BLaER1 treated with 17β-estradiol and CSF1 and Interleukin-3, amounts not matched to agents 10 nM and 100 nM (cell line): ENCODE measurements at regions not wholly inside any gene's neighbourhood (a gene's known extent, or its start where the extent isn't known, plus 50 kb on each side); places are given as distances from the start of the nearest gene placed in this dataset.

Experiments used
- H3K27ac ChIP-seq, 11 experiments: shearing (Covaris generic); formaldehyde crosslinking; 2 replicates each; pipeline ENCODE4 v1.8.1; 2022
- H3K27me3 ChIP-seq, 11 experiments: shearing (Covaris generic); formaldehyde crosslinking; 2 replicates each; pipeline ENCODE4 v1.8.1; 2022
- H3K36me3 ChIP-seq, 11 experiments: shearing (Covaris generic); formaldehyde crosslinking; 2 replicates each; pipeline ENCODE4 v1.8.1; 2022
- H3K4me1 ChIP-seq, 10 experiments: shearing (Covaris generic); formaldehyde crosslinking; 2 replicates each; pipeline ENCODE4 v1.8.1; 2022
- H3K4me2 ChIP-seq, 11 experiments: shearing (Covaris generic); formaldehyde crosslinking; 2 replicates each; pipeline ENCODE4 v1.8.1; 2022
- H3K4me3 ChIP-seq, 10 experiments: shearing (Covaris generic); formaldehyde crosslinking; 2 replicates each; pipeline ENCODE4 v1.8.1; 2022
- H3K9ac ChIP-seq, 11 experiments: shearing (Covaris generic); formaldehyde crosslinking; 2 replicates each; pipeline ENCODE4 v1.8.1; 2022
- H3K9me3 ChIP-seq, 11 experiments: shearing (Covaris generic); formaldehyde crosslinking; replicated peaks in 1 of 11; 2 replicates each; pipeline ENCODE4 v1.8.1; 2022
- H4K20me1 ChIP-seq, 11 experiments: shearing (Covaris generic); formaldehyde crosslinking; 2 replicates each; pipeline ENCODE4 v1.8.1; 2022
- Cebpa-rat ChIP-seq, 11 experiments: shearing (Covaris generic); IDR thresholded peaks; 2 replicates each; pipeline ENCODE4 v1.8.1; 2022

DNA sequence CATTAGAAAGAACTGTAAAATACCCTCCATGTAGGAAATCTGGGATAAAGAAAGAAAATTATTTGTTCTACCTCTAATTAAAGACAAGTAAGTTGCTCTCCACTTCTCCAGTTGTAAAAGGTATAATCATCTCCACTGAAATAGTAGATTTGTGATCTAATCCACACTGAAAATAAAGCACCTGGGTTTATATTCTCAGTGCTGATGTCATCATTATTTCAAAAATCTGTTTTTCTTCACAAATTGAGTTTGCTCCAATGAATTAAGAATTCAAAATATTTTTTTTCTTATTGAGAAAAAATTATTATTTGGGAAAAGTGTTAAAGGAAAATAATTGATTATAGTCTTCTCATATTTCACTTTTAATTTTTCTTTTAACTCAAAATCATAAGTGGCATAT, 869.2 kb downstream of the SLC16A7 start:
- no peaks in the 10 kb centered on the region for H4K20me1 ChIP-seq
- no peak for TF ChIP-seq Cebpa-rat (IDR thresholded peaks at IDR 0.05)
- H3K9ac ChIP-seq, result no peak overlapping the region
- H3K4me2 ChIP-seq, result no peak overlapping the region
- H3K9me3 ChIP-seq, result no peaks in the 10 kb centered on the region
- H3K4me3 ChIP-seq, result no peak overlapping the region
- H3K27me3 ChIP-seq, result no peaks in the 10 kb centered on the region
- no peaks in the 10 kb centered on the region for H3K4me1 ChIP-seq
- no peaks in the 10 kb centered on the region for H3K36me3 ChIP-seq
- H3K27ac ChIP-seq, result no peak overlapping the region

- TF ChIP-seq Cebpa-rat (IDR thresholded peaks at IDR 0.05), result no peak
- no peak overlapping the region for H3K4me3 ChIP-seq
These were observed 872.7 kb downstream of the SLC16A7 start for GRCh38 chr12:60468546-60468945.

DNA sequence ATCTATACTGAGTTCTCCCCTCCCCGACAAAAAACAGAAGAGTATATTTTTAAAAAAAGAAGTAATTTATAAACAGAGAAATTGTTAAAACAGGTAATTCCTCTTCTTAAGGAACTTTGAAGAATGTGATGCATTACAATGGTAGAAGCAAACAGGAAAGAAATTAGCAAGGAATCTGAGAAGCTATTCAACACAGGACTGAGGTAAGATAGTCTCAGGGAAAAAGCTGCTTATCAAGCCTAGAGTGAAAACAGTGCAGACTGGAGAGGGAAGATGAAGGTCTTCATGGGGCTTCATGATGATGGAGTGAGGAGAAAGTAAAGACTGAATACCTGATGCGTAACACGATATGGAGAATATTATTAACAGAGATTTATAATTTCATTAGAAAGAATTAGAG, 880.0 kb downstream of the SLC16A7 start:
- Histone ChIP-seq H4K20me1 (no peaks in the 10 kb centered on the region), H3K9ac (no peak overlapping the region)

More at GRCh38 chr12:60468546-60468945, 872.7 kb downstream of the SLC16A7 start:
- Histone ChIP-seq H3K27ac (no peak overlapping the region), H3K36me3 (no peaks in the 10 kb centered on the region), H3K4me2 (no peak overlapping the region), H3K27me3 (no peaks in the 10 kb centered on the region), H4K20me1 (no peaks in the 10 kb centered on the region), H3K9me3 (no peaks in the 10 kb centered on the region), H3K4me1 (no peaks in the 10 kb centered on the region), H3K9ac (no peak overlapping the region)

DNA sequence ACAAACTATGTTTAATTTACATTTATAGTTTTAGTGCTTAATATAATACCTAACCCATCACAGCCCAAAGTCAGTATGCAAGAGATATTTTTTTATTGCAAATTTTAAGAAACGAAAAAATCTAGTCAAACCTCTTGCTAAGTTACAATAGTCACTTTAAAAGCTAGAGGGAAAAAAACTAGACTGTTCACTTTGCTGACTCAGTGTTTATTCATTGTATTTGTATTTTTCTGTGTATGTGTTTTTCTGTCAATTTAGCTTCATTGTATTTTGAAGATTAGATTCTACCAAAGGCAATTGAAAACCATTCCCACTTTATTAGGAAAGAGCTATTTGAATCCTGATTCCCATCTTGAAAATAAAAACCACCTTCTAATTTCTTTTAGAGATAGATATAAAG, 891.5 kb downstream of the SLC16A7 start:
- Histone ChIP-seq H3K9ac (no peak overlapping the region), H3K4me1 (no peaks in the 10 kb centered on the region), H3K9me3 (no peaks in the 10 kb centered on the region), H4K20me1 (no peaks in the 10 kb centered on the region), H3K4me2 (no peak overlapping the region), H3K27ac (no peak overlapping the region), H3K4me3 (no peak overlapping the region), H3K27me3 (no peaks in the 10 kb centered on the region), H3K36me3 (no peaks in the 10 kb centered on the region)
- TF ChIP-seq Cebpa-rat (IDR thresholded peaks at IDR 0.05), result no peak

More for the DNA sequence above, 880.0 kb downstream of the SLC16A7 start:
- Histone ChIP-seq H3K4me1 (no peaks in the 10 kb centered on the region), H3K4me2 (no peak overlapping the region), H3K4me3 (no peak overlapping the region), H3K9me3 (no peaks in the 10 kb centered on the region), H3K36me3 (no peaks in the 10 kb centered on the region), H3K27me3 (no peaks in the 10 kb centered on the region), H3K27ac (no peak overlapping the region)
- no peak for TF ChIP-seq Cebpa-rat (IDR thresholded peaks at IDR 0.05)

DNA sequence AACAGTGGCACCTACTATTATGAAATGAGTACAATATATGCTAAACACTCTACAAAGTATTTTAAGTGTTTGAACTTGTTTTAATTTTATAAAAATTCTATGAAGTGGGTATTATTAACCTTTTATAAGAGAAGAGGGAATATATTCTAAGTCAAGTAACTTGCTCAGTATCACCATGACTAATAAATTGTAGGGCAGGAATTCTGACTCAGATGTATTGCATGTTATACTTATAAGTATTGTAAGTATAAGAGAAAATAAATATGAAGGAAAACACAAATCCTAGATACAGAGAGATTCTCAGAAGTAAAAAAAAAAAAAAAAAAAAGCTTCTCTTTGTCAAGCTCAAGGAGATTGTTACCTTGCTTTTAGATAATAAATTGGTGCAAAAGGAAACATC, 893.2 kb downstream of the SLC16A7 start:
- Histone ChIP-seq H3K27me3 (no peaks in the 10 kb centered on the region), H3K27ac (no peak overlapping the region), H3K36me3 (no peaks in the 10 kb centered on the region), H3K4me1 (no peaks in the 10 kb centered on the region), H4K20me1 (no peaks in the 10 kb centered on the region), H3K9me3 (no peaks in the 10 kb centered on the region), H3K4me3 (no peak overlapping the region), H3K4me2 (no peak overlapping the region), H3K9ac (no peak overlapping the region)
- no peak for TF ChIP-seq Cebpa-rat (IDR thresholded peaks at IDR 0.05)

DNA sequence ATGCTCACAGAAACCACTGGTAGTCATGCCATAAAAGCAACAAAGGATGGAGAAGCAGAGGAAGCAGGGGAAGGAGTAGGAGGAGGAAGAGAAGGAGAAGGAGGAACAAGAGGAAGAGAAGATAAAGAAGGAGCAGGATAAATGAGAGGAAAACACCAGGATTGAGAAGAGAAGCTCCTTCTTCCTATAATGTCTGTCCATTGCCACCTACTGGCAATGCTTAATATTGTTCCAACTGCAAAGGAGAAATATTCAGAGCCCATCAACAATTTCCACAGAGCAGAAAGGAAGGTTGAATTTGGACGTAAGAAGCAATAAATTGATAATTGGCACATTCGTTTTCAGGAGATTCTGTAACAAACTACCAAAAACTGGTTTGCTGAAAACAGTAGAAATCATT, 898.4 kb downstream of the SLC16A7 start:
- Histone ChIP-seq H3K36me3 (no peaks in the 10 kb centered on the region), H3K4me1 (no peaks in the 10 kb centered on the region), H4K20me1 (no peaks in the 10 kb centered on the region), H3K9ac (no peak overlapping the region), H3K27me3 (no peaks in the 10 kb centered on the region), H3K27ac (no peak overlapping the region), H3K4me3 (no peak overlapping the region), H3K9me3 (no peaks in the 10 kb centered on the region), H3K4me2 (no peak overlapping the region)
- TF ChIP-seq Cebpa-rat (IDR thresholded peaks at IDR 0.05), result no peak

- H3K36me3 ChIP-seq, result no peaks in the 10 kb centered on the region
- H3K9ac ChIP-seq, result no peak overlapping the region
- H3K4me2 ChIP-seq, result no peak overlapping the region
- no peaks in the 10 kb centered on the region for H3K4me1 ChIP-seq
- no peak for TF ChIP-seq Cebpa-rat (IDR thresholded peaks at IDR 0.05)
- no peaks in the 10 kb centered on the region for H3K9me3 ChIP-seq
- H3K27me3 ChIP-seq, result no peaks in the 10 kb centered on the region
- no peaks in the 10 kb centered on the region for H4K20me1 ChIP-seq
- no peak overlapping the region for H3K4me3 ChIP-seq
- H3K27ac ChIP-seq, result no peak overlapping the region
These were observed 902.8 kb downstream of the SLC16A7 start for GRCh38 chr12:60498656-60499055.

GRCh38 chr12:60501124-60501729, 905.4 kb downstream of the SLC16A7 start:
- TF ChIP-seq Cebpa-rat (IDR thresholded peaks at IDR 0.05), result no peak
- H4K20me1 ChIP-seq, result no peaks in the 10 kb centered on the region

GRCh38 chr12:60522684-60523400, 927.0 kb downstream of the SLC16A7 start:
- no peaks in the 10 kb centered on the region for H3K4me1 ChIP-seq
- no peak overlapping the region for H3K9ac ChIP-seq
- no peaks in the 10 kb centered on the region for H3K36me3 ChIP-seq
- no peak overlapping the region for H3K4me3 ChIP-seq
- TF ChIP-seq Cebpa-rat (IDR thresholded peaks at IDR 0.05), result no peak
- H3K27me3 ChIP-seq, result no peaks in the 10 kb centered on the region
- peaks cover 0 to 10% (median under 1%) of the 10 kb centered on the region in 11 experiments; a peak in 10 of 22 replicates for H3K9me3 ChIP-seq
- no peaks in the 10 kb centered on the region for H4K20me1 ChIP-seq
- H3K4me2 ChIP-seq, result no peak overlapping the region
- H3K27ac ChIP-seq, result no peak overlapping the region

More at GRCh38 chr12:60501124-60501729, 905.4 kb downstream of the SLC16A7 start:
- no peak overlapping the region for H3K9ac ChIP-seq
- H3K4me1 ChIP-seq, result no peaks in the 10 kb centered on the region
- no peak overlapping the region for H3K4me2 ChIP-seq
- H3K27ac ChIP-seq, result no peak overlapping the region
- no peaks in the 10 kb centered on the region for H3K36me3 ChIP-seq
- no peaks in the 10 kb centered on the region for H3K27me3 ChIP-seq
- H3K9me3 ChIP-seq, result no peaks in the 10 kb centered on the region
- H3K4me3 ChIP-seq, result no peak overlapping the region

DNA sequence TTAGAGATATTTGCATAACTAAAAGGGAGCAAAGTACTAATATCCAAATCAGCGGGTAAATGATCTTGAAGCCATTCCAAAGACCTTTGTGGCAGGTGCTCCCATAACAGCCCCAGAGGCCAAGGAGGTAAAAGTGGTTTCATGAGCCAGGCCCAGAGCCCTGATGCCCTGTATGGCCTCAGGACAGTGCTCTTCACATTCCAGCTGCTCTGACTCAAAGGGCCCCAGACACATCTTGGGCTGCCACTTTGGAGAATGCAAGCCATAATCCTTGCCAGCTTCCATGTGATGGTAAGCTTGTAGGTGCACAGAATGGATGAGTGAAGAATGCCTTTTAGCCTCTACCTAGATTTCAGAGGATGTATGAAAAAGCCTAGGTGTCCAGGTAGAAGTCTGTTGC, 933.4 kb downstream of the SLC16A7 start:
- no peaks in the 10 kb centered on the region for H3K9me3 ChIP-seq
- no peak overlapping the region for H3K9ac ChIP-seq
- no peak overlapping the region for H3K4me3 ChIP-seq
- H3K4me2 ChIP-seq, result no peak overlapping the region
- H3K27me3 ChIP-seq, result no peaks in the 10 kb centered on the region
- no peaks in the 10 kb centered on the region for H3K36me3 ChIP-seq
- TF ChIP-seq Cebpa-rat (IDR thresholded peaks at IDR 0.05), result no peak
- H3K4me1 ChIP-seq, result no peaks in the 10 kb centered on the region
- no peak overlapping the region for H3K27ac ChIP-seq
- H4K20me1 ChIP-seq, result no peaks in the 10 kb centered on the region
